OCI-LY3 (cell line): ENCODE measurements at regions not wholly inside any gene's neighbourhood (a gene's known extent, or its start where the extent isn't known, plus 50 kb on each side); places are given as distances from the start of the nearest gene placed in this dataset.
"Not testable (repeated sequence)": the region's sequence is repeated elsewhere in the genome, so short reads cannot be mapped to it uniquely, and the experiment has no call there.

Source experiments
- H2AFZ ChIP-seq: fragments of 200-600, 300-600 bp; shearing (Covaris generic); 2 replicates; pipeline ENCODE4 v1.6.0; 2014; ENCODE audit warnings: antibody characterized with exemption, low read depth, low read length
- H3K27ac ChIP-seq: fragments of 200-600, 300-600 bp; sonication (generic); 2 replicates; pipeline ENCODE4 v1.5.1; 2014; ENCODE audit warnings: mild to moderate bottlenecking, low read length, moderate library complexity, mixed read lengths
- H3K27me3 ChIP-seq: fragments of 200-600, 300-600 bp; sonication (generic); 2 replicates; pipeline ENCODE4 v1.6.1; 2014; ENCODE audit warnings: low read depth, low read length, mixed read lengths
- H3K36me3 ChIP-seq: fragments of 200-600, 300-600 bp; sonication (generic); replicated peaks from 2 replicates; pipeline ENCODE3; 2014; ENCODE audit warnings: low read depth, low read length, mixed read lengths
- H3K4me1 ChIP-seq: fragments of 300-600, 200-600 bp; sonication (generic); 2 replicates; pipeline ENCODE4 v1.6.1; 2014; ENCODE audit warnings: low read length, mixed read lengths
- H3K4me2 ChIP-seq: fragments of 200-600, 300-600 bp; sonication (generic); 2 replicates; pipeline ENCODE4 v1.6.1; 2014; ENCODE audit warnings: low read length, mixed read lengths
- H3K4me3 ChIP-seq: fragments of 300-600, 200-600 bp; sonication (generic); 2 replicates; pipeline ENCODE4 v1.5.1; 2014; ENCODE audit warnings: antibody characterized with exemption, mild to moderate bottlenecking, low read length, moderate library complexity
- H3K79me2 ChIP-seq: fragments of 300-600, 200-600 bp; shearing (Covaris generic); 2 replicates; pipeline ENCODE4 v1.6.1; 2014; ENCODE audit warnings: mild to moderate bottlenecking, low read length, mixed read lengths
- H3K9ac ChIP-seq: fragments of 300-600, 200-600 bp; shearing (Covaris generic); 2 replicates; pipeline ENCODE4 v1.6.0; 2014; ENCODE audit warnings: mild to moderate bottlenecking, low read length, moderate library complexity
- H3K9me3 ChIP-seq: fragments of 200-600, 300-600 bp; shearing (Covaris generic); 2 replicates; pipeline ENCODE4 v1.6.1; 2014; ENCODE audit warnings: low read length, mixed read lengths; ENCODE audit not compliant: insufficient read depth
- H4K20me1 ChIP-seq: fragments of 200-600, 300-600 bp; sonication (generic); 2 replicates; pipeline ENCODE4 v1.6.1; 2016; ENCODE audit warnings: low read length, mixed read lengths; ENCODE audit not compliant: insufficient read depth
- EZH2phosphoT487 ChIP-seq: fragments of 200-600 bp; shearing (Covaris generic); IDR thresholded peaks from 2 replicates; pipeline ENCODE4 v1.6.1; 2018; ENCODE audit warnings: antibody characterized with exemption, mixed run types, low read depth
- TF ChIP-seq, protein P1 (sequence below): fragments of 200-600, 300-600 bp; sonication (generic); IDR thresholded peaks from 2 replicates; pipeline ENCODE4 v1.5.1; 2014; ENCODE audit warnings: antibody characterized with exemption, low read length, low read depth

DNA sequence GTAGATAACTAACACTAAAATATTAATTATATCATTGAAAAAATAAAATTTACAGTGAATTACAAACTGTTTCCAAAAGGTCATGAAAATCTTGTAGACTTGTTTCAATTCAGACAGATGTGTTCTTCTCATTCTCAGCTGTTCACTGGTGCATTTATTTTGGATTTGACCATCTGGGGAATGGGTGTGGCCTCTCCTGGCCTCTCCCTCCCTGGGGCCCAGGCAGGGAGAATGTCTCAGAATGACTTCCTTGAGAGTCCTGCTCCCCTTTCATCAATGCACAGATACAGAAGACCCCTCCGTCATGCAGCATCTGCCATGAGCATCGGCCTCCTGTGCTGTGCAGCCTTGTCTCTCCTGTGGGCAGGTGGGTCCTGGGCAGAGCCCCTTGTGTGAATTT, 192.8 kb upstream of the PRSS58 start:
- Histone ChIP-seq H3K4me3 (no peak overlapping the region), H3K36me3 (no peaks in the 10 kb centered on the region), H3K79me2 (no peaks in the 10 kb centered on the region), H3K27ac (no peak overlapping the region), H3K27me3 (peaks cover 28% of the 10 kb centered on the region), H3K4me2 (no peak overlapping the region), H3K9ac (no peak overlapping the region), H3K9me3 (no peaks in the 10 kb centered on the region), H4K20me1 (no peaks in the 10 kb centered on the region), H2AFZ (no peak overlapping the region), H3K4me1 (no peaks in the 10 kb centered on the region)
- TF ChIP-seq, protein P1, sequence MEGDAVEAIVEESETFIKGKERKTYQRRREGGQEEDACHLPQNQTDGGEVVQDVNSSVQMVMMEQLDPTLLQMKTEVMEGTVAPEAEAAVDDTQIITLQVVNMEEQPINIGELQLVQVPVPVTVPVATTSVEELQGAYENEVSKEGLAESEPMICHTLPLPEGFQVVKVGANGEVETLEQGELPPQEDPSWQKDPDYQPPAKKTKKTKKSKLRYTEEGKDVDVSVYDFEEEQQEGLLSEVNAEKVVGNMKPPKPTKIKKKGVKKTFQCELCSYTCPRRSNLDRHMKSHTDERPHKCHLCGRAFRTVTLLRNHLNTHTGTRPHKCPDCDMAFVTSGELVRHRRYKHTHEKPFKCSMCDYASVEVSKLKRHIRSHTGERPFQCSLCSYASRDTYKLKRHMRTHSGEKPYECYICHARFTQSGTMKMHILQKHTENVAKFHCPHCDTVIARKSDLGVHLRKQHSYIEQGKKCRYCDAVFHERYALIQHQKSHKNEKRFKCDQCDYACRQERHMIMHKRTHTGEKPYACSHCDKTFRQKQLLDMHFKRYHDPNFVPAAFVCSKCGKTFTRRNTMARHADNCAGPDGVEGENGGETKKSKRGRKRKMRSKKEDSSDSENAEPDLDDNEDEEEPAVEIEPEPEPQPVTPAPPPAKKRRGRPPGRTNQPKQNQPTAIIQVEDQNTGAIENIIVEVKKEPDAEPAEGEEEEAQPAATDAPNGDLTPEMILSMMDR: no peak
- TF ChIP-seq EZH2phosphoT487: no peak

DNA sequence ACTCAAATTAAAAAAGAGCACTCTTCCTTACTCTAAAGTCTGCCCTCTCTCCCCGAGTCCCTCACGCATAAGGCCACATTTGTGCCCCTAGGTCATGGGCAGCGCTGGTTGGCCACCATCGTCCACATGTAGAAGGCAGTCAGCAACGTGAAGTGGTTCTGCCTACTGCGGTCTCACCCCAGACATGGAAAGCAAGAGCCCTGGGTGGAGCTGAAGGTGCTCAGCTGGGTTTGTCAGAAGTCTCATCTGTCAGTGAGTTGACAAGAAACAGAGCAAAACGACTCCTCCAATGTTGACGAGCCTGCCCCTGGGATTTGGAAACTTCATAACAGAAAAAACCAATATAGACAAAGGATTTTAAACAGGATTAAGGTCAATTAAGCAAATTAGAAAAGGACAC, 192.3 kb upstream of the PRSS58 start:
- no peaks in the 10 kb centered on the region for H3K4me1 ChIP-seq
- no peak overlapping the region for H3K9ac ChIP-seq
- no peaks in the 10 kb centered on the region for H3K36me3 ChIP-seq
- no peaks in the 10 kb centered on the region for H4K20me1 ChIP-seq
- H3K4me2 ChIP-seq: no peak overlapping the region
- no peaks in the 10 kb centered on the region for H3K79me2 ChIP-seq
- no peak overlapping the region for H3K27ac ChIP-seq
- H3K9me3 ChIP-seq: no peaks in the 10 kb centered on the region
- no peak overlapping the region for H2AFZ ChIP-seq
- H3K4me3 ChIP-seq: no peak overlapping the region
- TF ChIP-seq EZH2phosphoT487: no peak
- TF ChIP-seq, protein P1: no peak
- peaks cover 28% of the 10 kb centered on the region for H3K27me3 ChIP-seq

DNA sequence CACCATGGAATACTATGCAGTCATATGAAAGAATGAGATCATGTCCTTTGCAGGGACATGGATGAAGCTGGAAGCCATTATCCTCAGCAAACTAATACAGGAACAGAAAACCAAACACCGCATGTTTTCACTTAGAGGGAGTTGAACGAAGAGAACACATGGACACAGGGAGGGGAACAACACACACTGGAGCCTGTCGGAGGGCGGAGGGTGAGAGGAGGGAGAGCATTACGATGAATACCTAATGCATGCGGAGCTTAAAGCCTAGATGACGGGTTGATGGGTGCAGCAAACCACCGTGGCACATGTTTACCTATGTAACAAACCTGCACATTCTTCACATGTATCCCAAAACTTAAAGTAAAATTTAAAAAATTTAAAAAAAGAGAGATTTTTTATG, 191.0 kb upstream of the PRSS58 start:
- not testable (repeated sequence) for H2AFZ ChIP-seq, H3K4me2 ChIP-seq, H3K27ac ChIP-seq, H3K4me1 ChIP-seq, H3K9me3 ChIP-seq, H3K9ac ChIP-seq, H3K4me3 ChIP-seq, H3K36me3 ChIP-seq, H4K20me1 ChIP-seq, H3K79me2 ChIP-seq
- peaks cover 27% of the 10 kb centered on the region for H3K27me3 ChIP-seq

DNA sequence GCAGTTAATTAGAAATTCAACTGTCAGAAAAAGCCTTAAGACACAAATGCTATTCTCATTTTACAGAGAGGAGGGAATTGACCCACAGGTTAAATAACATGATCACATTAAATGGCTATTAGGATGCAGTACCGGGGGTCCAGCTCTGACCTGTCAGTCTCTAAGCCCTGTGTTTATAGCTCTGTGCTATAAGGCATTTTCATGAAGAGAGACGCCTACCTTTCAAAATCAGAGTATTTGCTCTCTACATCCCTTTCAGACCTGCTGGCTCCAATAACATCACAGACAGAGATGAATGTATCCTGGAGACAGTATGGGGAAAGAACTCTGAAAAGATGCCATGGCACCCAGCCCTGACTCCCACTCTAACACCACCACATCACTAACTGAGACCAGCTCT, 189.9 kb upstream of the PRSS58 start:
- no peak for TF ChIP-seq EZH2phosphoT487
- TF ChIP-seq, protein P1: no peak
- Histone ChIP-seq H3K9me3 (no peaks in the 10 kb centered on the region), H2AFZ (no peak overlapping the region), H3K27ac (no peak overlapping the region), H3K9ac (no peak overlapping the region), H3K27me3 (peaks cover 21% of the 10 kb centered on the region), H3K4me3 (no peak overlapping the region), H4K20me1 (no peaks in the 10 kb centered on the region), H3K4me1 (no peaks in the 10 kb centered on the region), H3K4me2 (no peak overlapping the region), H3K36me3 (no peaks in the 10 kb centered on the region), H3K79me2 (no peaks in the 10 kb centered on the region)

DNA sequence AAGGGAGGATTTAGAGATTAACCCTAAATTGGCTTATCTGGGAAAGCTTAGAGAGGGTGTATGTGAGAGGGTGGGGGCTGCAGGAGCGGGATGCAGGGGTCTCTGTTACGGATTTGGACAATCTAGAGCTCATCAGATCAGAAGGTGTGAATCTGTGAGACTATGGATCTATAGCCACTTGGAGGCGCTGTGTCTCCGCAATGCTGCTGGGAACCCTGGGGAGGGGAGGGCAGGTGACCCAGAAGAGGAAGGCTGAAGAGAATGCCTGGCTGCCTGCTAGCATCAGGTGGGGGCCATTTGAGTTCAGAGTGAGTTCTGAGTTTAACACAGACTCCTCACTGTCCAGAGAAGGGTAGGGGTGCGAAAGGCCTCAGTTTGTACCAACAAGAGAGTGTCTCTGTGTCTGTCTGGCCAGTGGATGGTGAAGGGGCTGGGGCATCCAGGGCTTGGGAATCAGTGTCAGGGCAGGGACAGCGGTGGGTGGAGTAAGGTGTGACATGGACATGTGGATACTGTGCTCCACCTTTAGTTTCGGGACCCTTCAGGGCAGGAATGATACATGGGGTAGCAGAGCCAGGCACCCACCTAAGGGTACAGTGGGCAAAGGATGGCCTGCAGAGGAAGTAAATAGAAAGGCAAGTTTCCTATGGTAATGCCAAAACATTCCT, 187.3 kb upstream of the PRSS58 start:
- H2AFZ ChIP-seq: no peak overlapping the region
- TF ChIP-seq, protein P1: no peak
- TF ChIP-seq EZH2phosphoT487: no peak
- no peaks in the 10 kb centered on the region for H3K79me2 ChIP-seq
- H3K9me3 ChIP-seq: no peaks in the 10 kb centered on the region
- no peak overlapping the region for H3K27ac ChIP-seq
- H3K4me1 ChIP-seq: peaks cover 14% of the 10 kb centered on the region
- no peaks in the 10 kb centered on the region for H3K36me3 ChIP-seq
- H3K9ac ChIP-seq: no peak overlapping the region
- peaks cover 30% of the 10 kb centered on the region for H3K27me3 ChIP-seq
- H3K4me3 ChIP-seq: no peak overlapping the region
- H4K20me1 ChIP-seq: no peaks in the 10 kb centered on the region
- H3K4me2 ChIP-seq: no peak overlapping the region
